GM18511 (cell line): ENCODE measurements at regions not wholly inside any gene's neighbourhood (a gene's known extent, or its start where the extent isn't known, plus 50 kb on each side); places are given as distances from the start of the nearest gene placed in this dataset.

Source experiments
- ATAC-seq: cut with Tn5 transposase; IDR thresholded peaks from one replicate; pipeline ENCODE4 v1.9.1; 2021; ENCODE audit warnings: mild to moderate bottlenecking, moderate library complexity; ENCODE audit not compliant: unreplicated experiment

GRCh38 chr22:47446331-47446730 lies 683.9 kb downstream of the TBC1D22A start:
- ATAC-seq, result no peak

GRCh38 chr22:47445716-47446290 lies 683.4 kb downstream of the TBC1D22A start:
- no peak for ATAC-seq

- no peak for ATAC-seq
Measured at GRCh38 chr22:47445212-47445611, 682.8 kb downstream of the TBC1D22A start.

GRCh38 chr22:47444746-47445065 lies 682.3 kb downstream of the TBC1D22A start:
- no peak for ATAC-seq

- no peak for ATAC-seq
Measured at GRCh38 chr22:47443836-47444745, 681.6 kb downstream of the TBC1D22A start.

GRCh38 chr22:47442821-47443220 lies 680.4 kb downstream of the TBC1D22A start:
- no peak for ATAC-seq

GRCh38 chr22:47439643-47440265 lies 677.3 kb downstream of the TBC1D22A start:
- ATAC-seq, result no peak

GRCh38 chr22:47437636-47438035 lies 675.2 kb downstream of the TBC1D22A start:
- ATAC-seq, result no peak

- no peak for ATAC-seq
Measured at GRCh38 chr22:47437110-47437509, 674.7 kb downstream of the TBC1D22A start.

GRCh38 chr22:47435826-47436225 lies 673.4 kb downstream of the TBC1D22A start:
- ATAC-seq, result no peak

- ATAC-seq, result no peak
Measured at GRCh38 chr22:47435204-47435487, 672.7 kb downstream of the TBC1D22A start.

- no peak for ATAC-seq
Measured at GRCh38 chr22:47434336-47435203, 672.1 kb downstream of the TBC1D22A start.

GRCh38 chr22:47433627-47434026 lies 671.2 kb downstream of the TBC1D22A start:
- ATAC-seq, result no peak

- ATAC-seq, result no peak
Measured at GRCh38 chr22:47432683-47433082, 670.2 kb downstream of the TBC1D22A start.

GRCh38 chr22:47423861-47424820 lies 661.7 kb downstream of the TBC1D22A start:
- ATAC-seq, result no peak

GRCh38 chr22:47423266-47423665 lies 660.8 kb downstream of the TBC1D22A start:
- no peak for ATAC-seq

GRCh38 chr22:47422736-47423135 lies 660.3 kb downstream of the TBC1D22A start:
- no peak for ATAC-seq

GRCh38 chr22:47421846-47422245 lies 659.4 kb downstream of the TBC1D22A start:
- no peak for ATAC-seq

GRCh38 chr22:47420211-47420610 lies 657.8 kb downstream of the TBC1D22A start:
- no peak for ATAC-seq

GRCh38 chr22:47419239-47419638 lies 656.8 kb downstream of the TBC1D22A start:
- ATAC-seq, result no peak
